SK-N-SH treated with all-trans-retinoic acid at 6 μM for 48 hours (cell line): ENCODE measurements at regions not wholly inside any gene's neighbourhood (a gene's known extent, or its start where the extent isn't known, plus 50 kb on each side); places are given as distances from the start of the nearest gene placed in this dataset.

ENCODE experiments used
- RARB ChIP-seq: fragments of 250-450 bp; sonication (Bioruptor Pico); IDR thresholded peaks from 2 replicates; pipeline ENCODE4 v1.8.0; 2021; ENCODE audit warnings: mild to moderate bottlenecking, moderate library complexity
- TSHZ2 ChIP-seq: fragments of 250-450 bp; sonication (Bioruptor Pico); IDR thresholded peaks from 2 replicates; pipeline ENCODE4 v1.5.0; 2020; ENCODE audit warnings: mild to moderate bottlenecking, moderate library complexity
- ZC3H10 ChIP-seq: fragments of 250-450 bp; sonication (Bioruptor Pico); IDR thresholded peaks from 2 replicates; pipeline ENCODE4 v1.5.1; 2021; ENCODE audit warnings: mild to moderate bottlenecking, moderate library complexity
- ZFP3 ChIP-seq: fragments of 250-450 bp; sonication (Bioruptor Pico); IDR thresholded peaks from 2 replicates; pipeline ENCODE4 v1.5.0; 2020; ENCODE audit warnings: mild to moderate bottlenecking, moderate library complexity
- ZFP30 ChIP-seq: fragments of 450-650 bp; formaldehyde crosslinking; IDR thresholded peaks from 2 replicates; pipeline ENCODE4 v1.5.0; 2022; ENCODE audit warnings: mild to moderate bottlenecking, moderate library complexity
- ZNF565 ChIP-seq: fragments of 450-650 bp; formaldehyde crosslinking; conservative IDR thresholded peaks from 2 replicates; pipeline ENCODE4 v1.5.0; 2020; ENCODE audit warnings: low read depth, mild to moderate bottlenecking, moderate library complexity
- ZNF8 ChIP-seq: fragments of 450-650 bp; formaldehyde crosslinking; IDR thresholded peaks from 2 replicates; pipeline ENCODE4 v1.5.0; 2020; ENCODE audit warnings: mild to moderate bottlenecking, moderate library complexity
- TF ChIP-seq, protein P1 (sequence below): fragments of 250-450 bp; sonication (Bioruptor Pico); IDR thresholded peaks from 2 replicates; pipeline ENCODE4 v1.8.0; 2021; ENCODE audit warnings: low read depth, mild to moderate bottlenecking, moderate library complexity, borderline replicate concordance
- TF ChIP-seq, protein P2 (sequence below): fragments of 250-450 bp; sonication (Bioruptor Pico); IDR thresholded peaks from 2 replicates; pipeline ENCODE4 v1.8.0; 2020; ENCODE audit warnings: mild to moderate bottlenecking, moderate library complexity, borderline replicate concordance

DNA sequence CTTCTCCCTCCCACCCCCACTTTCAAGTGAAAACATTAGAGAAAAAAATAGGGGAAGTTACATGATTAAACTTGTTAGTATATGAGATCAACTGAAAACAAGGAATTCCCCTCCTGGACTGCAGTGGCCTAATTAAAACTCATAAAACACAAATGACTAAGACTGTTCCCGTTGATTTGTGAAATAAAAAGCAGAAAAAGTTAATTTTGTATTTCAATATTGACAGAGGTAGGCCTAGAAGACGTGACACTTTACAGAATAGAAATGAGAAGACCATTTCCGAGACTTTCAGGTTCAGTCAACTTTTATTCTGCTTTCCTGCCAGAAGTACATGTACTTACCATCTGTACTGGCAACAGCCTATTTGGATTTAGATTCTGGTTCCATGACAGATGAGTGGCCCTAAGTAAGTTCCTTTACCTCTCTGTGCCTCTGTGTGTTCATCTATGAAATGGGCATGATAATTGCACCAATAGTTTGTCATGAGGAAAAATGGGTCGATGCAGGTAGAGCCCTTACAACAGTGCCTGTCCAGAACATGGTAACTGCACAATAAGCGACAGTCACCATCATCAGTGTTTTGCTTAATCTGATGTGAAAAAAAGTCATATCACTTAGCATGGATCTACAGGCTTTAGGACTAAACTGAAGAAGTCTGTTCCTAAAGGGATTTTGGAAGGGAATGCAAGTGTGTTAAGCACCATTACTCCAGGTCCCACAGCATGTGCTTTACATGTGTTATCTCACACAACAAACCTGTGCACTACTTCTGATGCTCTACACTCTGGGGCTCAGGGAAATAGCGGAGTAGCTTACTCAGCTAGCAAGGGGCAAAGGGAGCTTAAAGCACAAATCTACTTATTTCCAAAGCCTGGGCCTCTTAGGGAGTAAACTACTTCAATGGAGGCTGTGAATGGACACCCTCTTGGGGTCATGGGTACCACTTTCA is 562.3 kb upstream of the DIPK2B start:
- TF ChIP-seq ZFP30 (no peak), ZNF565 (CRISPR knock-in tag) (no peak), TSHZ2 (CRISPR knock-in tag) (no peak), ZNF8 (no peak), ZFP3 (CRISPR knock-in tag) (no peak), ZC3H10 (no peak), RARB (CRISPR knock-in tag) (no peak)
- TF ChIP-seq, protein P1, sequence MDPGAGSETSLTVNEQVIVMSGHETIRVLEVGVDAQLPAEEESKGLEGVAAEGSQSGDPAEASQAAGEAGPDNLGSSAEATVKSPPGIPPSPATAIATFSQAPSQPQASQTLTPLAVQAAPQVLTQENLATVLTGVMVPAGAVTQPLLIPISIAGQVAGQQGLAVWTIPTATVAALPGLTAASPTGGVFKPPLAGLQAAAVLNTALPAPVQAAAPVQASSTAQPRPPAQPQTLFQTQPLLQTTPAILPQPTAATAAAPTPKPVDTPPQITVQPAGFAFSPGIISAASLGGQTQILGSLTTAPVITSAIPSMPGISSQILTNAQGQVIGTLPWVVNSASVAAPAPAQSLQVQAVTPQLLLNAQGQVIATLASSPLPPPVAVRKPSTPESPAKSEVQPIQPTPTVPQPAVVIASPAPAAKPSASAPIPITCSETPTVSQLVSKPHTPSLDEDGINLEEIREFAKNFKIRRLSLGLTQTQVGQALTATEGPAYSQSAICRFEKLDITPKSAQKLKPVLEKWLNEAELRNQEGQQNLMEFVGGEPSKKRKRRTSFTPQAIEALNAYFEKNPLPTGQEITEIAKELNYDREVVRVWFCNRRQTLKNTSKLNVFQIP, result no peak
- TF ChIP-seq, protein P2, sequence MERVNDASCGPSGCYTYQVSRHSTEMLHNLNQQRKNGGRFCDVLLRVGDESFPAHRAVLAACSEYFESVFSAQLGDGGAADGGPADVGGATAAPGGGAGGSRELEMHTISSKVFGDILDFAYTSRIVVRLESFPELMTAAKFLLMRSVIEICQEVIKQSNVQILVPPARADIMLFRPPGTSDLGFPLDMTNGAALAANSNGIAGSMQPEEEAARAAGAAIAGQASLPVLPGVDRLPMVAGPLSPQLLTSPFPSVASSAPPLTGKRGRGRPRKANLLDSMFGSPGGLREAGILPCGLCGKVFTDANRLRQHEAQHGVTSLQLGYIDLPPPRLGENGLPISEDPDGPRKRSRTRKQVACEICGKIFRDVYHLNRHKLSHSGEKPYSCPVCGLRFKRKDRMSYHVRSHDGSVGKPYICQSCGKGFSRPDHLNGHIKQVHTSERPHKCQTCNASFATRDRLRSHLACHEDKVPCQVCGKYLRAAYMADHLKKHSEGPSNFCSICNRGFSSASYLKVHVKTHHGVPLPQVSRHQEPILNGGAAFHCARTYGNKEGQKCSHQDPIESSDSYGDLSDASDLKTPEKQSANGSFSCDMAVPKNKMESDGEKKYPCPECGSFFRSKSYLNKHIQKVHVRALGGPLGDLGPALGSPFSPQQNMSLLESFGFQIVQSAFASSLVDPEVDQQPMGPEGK (CRISPR knock-in tag), result no peak
